Neural cell (in vitro differentiated cells): ENCODE measurements at regions not wholly inside any gene's neighbourhood (a gene's known extent, or its start where the extent isn't known, plus 50 kb on each side); places are given as distances from the start of the nearest gene placed in this dataset.

Experiments used
- H2AFZ ChIP-seq: fragments of 200-600, 300-800 bp; sonication (generic), shearing (Covaris generic); 2 replicates; pipeline ENCODE4 v1.6.0; 2014; ENCODE audit warnings: low read depth, mild to moderate bottlenecking, antibody characterized with exemption, low read length, moderate library complexity
- H3F3A ChIP-seq: fragments of 200-600 bp; shearing (Covaris generic); 2 replicates; pipeline ENCODE4 v1.6.1; 2016; ENCODE audit warnings: mild to moderate bottlenecking, moderate library complexity, mixed read lengths, antibody characterized with exemption, low read length; ENCODE audit not compliant: insufficient read depth, poor library complexity, severe bottlenecking
- H3K27ac ChIP-seq: fragments of 200-600, 300-800 bp; sonication (generic), shearing (Covaris generic); 2 replicates; pipeline ENCODE4 v1.5.1; 2014; ENCODE audit warnings: mild to moderate bottlenecking, low read length, moderate library complexity
- H3K27me3 ChIP-seq: fragments of 300-800, 200-600 bp; sonication (generic), shearing (Covaris generic); 2 replicates; pipeline ENCODE4 v1.6.0; 2014; ENCODE audit warnings: mild to moderate bottlenecking, low read depth, low read length, moderate library complexity; ENCODE audit not compliant: insufficient read depth
- H3K36me3 ChIP-seq: fragments of 300-800, 200-600 bp; sonication (generic), shearing (Covaris generic); 2 replicates; pipeline ENCODE4 v1.5.1; 2014; ENCODE audit warnings: mild to moderate bottlenecking, antibody characterized with exemption, low read length, moderate library complexity; ENCODE audit not compliant: insufficient read depth
- H3K4me2 ChIP-seq: fragments of 300-800, 200-600 bp; sonication (generic), shearing (Covaris generic); 2 replicates; pipeline ENCODE4 v1.6.0; 2014; ENCODE audit warnings: mild to moderate bottlenecking, low read length
- H3K4me3 ChIP-seq: fragments of 300-800, 200-600 bp; sonication (generic), shearing (Covaris generic); 2 replicates; pipeline ENCODE4 v1.5.1; 2014; ENCODE audit warnings: mild to moderate bottlenecking, low read length, moderate library complexity
- H3K79me2 ChIP-seq: fragments of 200-600 bp; shearing (Covaris generic); replicated peaks from 2 replicates; pipeline ENCODE4 v1.6.0; 2014; ENCODE audit warnings: mild to moderate bottlenecking, low read length, moderate library complexity; ENCODE audit not compliant: insufficient read depth
- H3K9ac ChIP-seq: fragments of 300-800, 200-600 bp; sonication (generic), shearing (Covaris generic); 2 replicates; pipeline ENCODE4 v1.6.1; 2016; ENCODE audit warnings: mild to moderate bottlenecking, low read length, mixed read lengths
- H3K9me2 ChIP-seq: fragments of 200-600 bp; shearing (Covaris generic); 2 replicates; pipeline ENCODE4 v1.6.1; 2016; ENCODE audit warnings: mild to moderate bottlenecking, low read length, mixed read lengths; ENCODE audit not compliant: insufficient read depth
- H3K9me3 ChIP-seq: fragments of 200-600, 300-800 bp; sonication (generic), shearing (Covaris generic); 2 replicates; pipeline ENCODE4 v1.6.1; 2016; ENCODE audit warnings: mild to moderate bottlenecking, mixed run types, low read length, moderate library complexity, mixed read lengths
- H4K20me1 ChIP-seq: fragments of 200-600 bp; shearing (Covaris generic); 2 replicates; pipeline ENCODE4 v1.6.1; 2016; ENCODE audit warnings: mild to moderate bottlenecking, mixed run types; ENCODE audit not compliant: insufficient read depth
- CTCF ChIP-seq: fragments of 450-650 bp; IDR thresholded peaks from 2 replicates; pipeline ENCODE4 v1.5.1; 2014; ENCODE audit warnings: antibody characterized with exemption, mild to moderate bottlenecking, moderate library complexity; ENCODE audit not compliant: poor library complexity, severe bottlenecking
- EP300 ChIP-seq: fragments of 450-650 bp; conservative IDR thresholded peaks from 2 replicates; pipeline ENCODE4 v1.6.1; 2014; ENCODE audit warnings: antibody characterized with exemption, mild to moderate bottlenecking, moderate library complexity; ENCODE audit not compliant: poor library complexity, severe bottlenecking
- EZH2 ChIP-seq: fragments of 200-600, 300-800 bp; shearing (Covaris generic), sonication (generic); IDR thresholded peaks from 2 replicates; pipeline ENCODE4 v1.6.1; 2014; ENCODE audit warnings: antibody characterized with exemption, low read length, borderline replicate concordance, mild to moderate bottlenecking; ENCODE audit not compliant: insufficient read depth, poor library complexity, severe bottlenecking
- MXI1 ChIP-seq: fragments of 450-650 bp; conservative IDR thresholded peaks from 2 replicates; pipeline ENCODE4 v1.6.1; 2014; ENCODE audit warnings: antibody characterized with exemption, mild to moderate bottlenecking; ENCODE audit not compliant: poor library complexity, severe bottlenecking
- POLR2AphosphoS5 ChIP-seq: IDR thresholded peaks from 2 replicates; pipeline ENCODE4 v1.6.1; 2012
- RAD21 ChIP-seq: fragments of 450-650 bp; conservative IDR thresholded peaks from 2 replicates; pipeline ENCODE4 v1.6.1; 2014; ENCODE audit warnings: antibody characterized with exemption, mild to moderate bottlenecking, moderate library complexity
- REST ChIP-seq: IDR thresholded peaks from 2 replicates; pipeline ENCODE4 v1.6.1; 2012; ENCODE audit warnings: borderline replicate concordance
- SMC3 ChIP-seq: fragments of 450-650 bp; conservative IDR thresholded peaks from 2 replicates; pipeline ENCODE4 v1.6.1; 2014; ENCODE audit warnings: antibody characterized with exemption, mild to moderate bottlenecking, moderate library complexity; ENCODE audit not compliant: poor library complexity
- TAF1 ChIP-seq: IDR thresholded peaks from 2 replicates; pipeline ENCODE4 v1.6.1; 2012; ENCODE audit warnings: low read depth

GRCh38 chr18:24827501-24827900 is 367.1 kb downstream of the HRH4 start:
- H3K27me3 ChIP-seq: no peaks in the 10 kb centered on the region
- no peak overlapping the region for H3K4me2 ChIP-seq
- H3K9me2 ChIP-seq: no peaks in the 10 kb centered on the region
- no peak overlapping the region for H3K4me3 ChIP-seq
- H4K20me1 ChIP-seq: no peaks in the 10 kb centered on the region
- TF ChIP-seq TAF1 (no peak), MXI1 (no peak), RAD21 (no peak)
- H2AFZ ChIP-seq: no peak overlapping the region
- no peaks in the 10 kb centered on the region for H3F3A ChIP-seq
- H3K36me3 ChIP-seq: no peaks in the 10 kb centered on the region
- no peak overlapping the region for H3K9ac ChIP-seq
- no peaks in the 10 kb centered on the region for H3K79me2 ChIP-seq
- no peaks in the 10 kb centered on the region for H3K9me3 ChIP-seq
- no peak overlapping the region for H3K27ac ChIP-seq

GRCh38 chr18:24831081-24831480 is 370.6 kb downstream of the HRH4 start:
- Histone ChIP-seq H3K9me3 (no peaks in the 10 kb centered on the region), H3K79me2 (no peaks in the 10 kb centered on the region), H3K4me3 (no peak overlapping the region), H3K36me3 (no peaks in the 10 kb centered on the region), H3K27ac (no peak overlapping the region), H3F3A (no peaks in the 10 kb centered on the region), H2AFZ (no peak overlapping the region), H4K20me1 (no peaks in the 10 kb centered on the region), H3K9ac (no peak overlapping the region), H3K27me3 (no peaks in the 10 kb centered on the region), H3K9me2 (no peaks in the 10 kb centered on the region), H3K4me2 (no peak overlapping the region)
- no peak for TF ChIP-seq SMC3
- no peak for TF ChIP-seq POLR2AphosphoS5
- TF ChIP-seq MXI1: no peak
- TF ChIP-seq CTCF: no peak
- TF ChIP-seq TAF1: no peak
- no peak for TF ChIP-seq REST
- TF ChIP-seq RAD21: no peak
- no peak for TF ChIP-seq EZH2
- TF ChIP-seq EP300: no peak
